ENCODE measurements at regions not wholly inside any gene's neighbourhood (a gene's known extent, or its start where the extent isn't known, plus 50 kb on each side); places are given as distances from the start of the nearest gene placed in this dataset.
"Not testable (repeated sequence)": the region's sequence is repeated elsewhere in the genome, so short reads cannot be mapped to it uniquely, and the experiment has no call there.

GRCh38 chr14:51596488-51597117 lies 55.1 kb upstream of the FRMD6 start:
- no peak for DNase-seq

- no peak for DNase-seq
Observed at GRCh38 chr14:51597261-51598001, 54.3 kb upstream of the FRMD6 start.

- DNase-seq: not testable (repeated sequence)
Observed at GRCh38 chr14:51598924-51599600, 52.6 kb upstream of the FRMD6 start.

GRCh38 chr14:51600658-51601057 lies 51.1 kb upstream of the FRMD6 start:
- DNase-seq: no peak

All from NCI-H2029 treated with DMSO at 0.1 percent for 48 hours (cell line).